ENCODE measurements at regions not wholly inside any gene's neighbourhood (a gene's known extent, or its start where the extent isn't known, plus 50 kb on each side); places are given as distances from the start of the nearest gene placed in this dataset.
"Not testable (repeated sequence)": the region's sequence is repeated elsewhere in the genome, so short reads cannot be mapped to it uniquely, and the experiment has no call there.

DNA sequence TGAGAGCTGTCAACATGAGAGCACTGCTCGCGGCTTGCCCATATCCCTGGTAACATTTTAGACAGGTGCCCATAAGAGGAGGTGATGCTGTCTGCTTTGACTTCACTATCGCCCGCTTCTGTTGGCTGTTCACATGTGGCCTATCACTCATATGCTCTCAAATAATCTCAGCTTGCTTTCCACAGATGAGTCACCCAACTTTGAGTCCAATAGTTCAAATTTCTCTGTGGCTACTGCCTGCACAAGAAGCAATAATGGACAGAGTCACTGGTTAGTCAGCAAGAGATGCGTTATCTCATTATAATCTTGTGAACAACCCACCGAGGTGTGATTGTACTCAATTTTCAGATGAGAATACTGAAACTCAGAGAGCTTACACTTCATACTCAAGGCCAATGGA, 1714.1 kb downstream of the LRRC4C start:
- intact Hi-C loops (cut with DNase I; ENCODE audit: low total_unique reads) = no loop called here
- DNase-seq (ENCODE audit: low spot score in 2 of 2) = no peak

DNA sequence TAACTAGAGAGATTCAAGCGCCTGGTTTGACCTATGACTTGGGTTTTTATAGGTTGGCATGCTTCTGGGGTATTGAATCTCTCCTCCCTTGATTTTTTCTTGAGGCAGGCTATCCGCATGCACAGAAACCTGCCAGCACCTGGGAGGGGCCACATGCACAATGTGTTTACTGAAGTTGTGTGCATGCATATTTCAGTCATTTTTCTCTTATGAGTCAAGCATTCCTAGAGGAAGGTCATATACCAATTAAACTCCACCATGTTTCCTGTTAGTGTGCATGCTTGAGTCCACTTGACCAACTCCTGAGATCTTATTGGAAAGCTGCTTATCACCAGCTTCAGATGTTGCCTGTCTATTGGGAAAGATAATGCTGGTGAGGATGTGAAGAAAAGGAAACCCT, 1718.4 kb downstream of the LRRC4C start:
- no peak overlapping the region for H3K4me3 ChIP-seq (ENCODE audit: low read depth, poor library complexity, severe bottlenecking)
- DNase-seq (ENCODE audit: low spot score in 2 of 2) = no peak
- intact Hi-C loops (cut with DNase I; ENCODE audit: low total_unique reads) = no loop called here
- 85 to 87% methylated on average over 2 of the region's 2 CpGs for WGBS, 2 donors
- TF ChIP-seq POLR2A (IDR thresholded peaks at IDR 0.05) (no peak), CTCF (IDR thresholded peaks at IDR 0.05) (no peak)

More for the DNA sequence above, 1714.1 kb downstream of the LRRC4C start:
- H3K4me3 ChIP-seq (ENCODE audit: low read depth, poor library complexity, severe bottlenecking) = no peak overlapping the region
- TF ChIP-seq POLR2A (IDR thresholded peaks at IDR 0.05) (no peak), CTCF (IDR thresholded peaks at IDR 0.05) (no peak)
- WGBS, 2 donors = 92 to 95% methylated on average over 6 of the region's 6 CpGs

- DNase-seq (ENCODE audit: low spot score in 2 of 2); H3K4me3 ChIP-seq (ENCODE audit: low read depth, poor library complexity, severe bottlenecking); intact Hi-C loops (cut with DNase I; ENCODE audit: low total_unique reads): not testable (repeated sequence)
- 54 to 67% methylated on average over 7 of the region's 7 CpGs for WGBS, 2 donors
Observed at GRCh38 chr11:39736351-39736750, 1723.1 kb downstream of the LRRC4C start.

- no peak overlapping the region for H3K4me3 ChIP-seq (ENCODE audit: low read depth, poor library complexity, severe bottlenecking)
- TF ChIP-seq CTCF (IDR thresholded peaks at IDR 0.05) (no peak), POLR2A (IDR thresholded peaks at IDR 0.05) (no peak)
- intact Hi-C loops (cut with DNase I; ENCODE audit: low total_unique reads) = no loop called here
- DNase-seq (ENCODE audit: low spot score in 2 of 2) = no peak
Observed at GRCh38 chr11:39732001-39732400, 1727.5 kb downstream of the LRRC4C start.

- DNase-seq (ENCODE audit: low spot score in 2 of 2) = no peak
- no peak overlapping the region for H3K4me3 ChIP-seq (ENCODE audit: low read depth, poor library complexity, severe bottlenecking)
- WGBS, 2 donors = 74 to 75% methylated on average over 3 of the region's 3 CpGs
- TF ChIP-seq POLR2A (IDR thresholded peaks at IDR 0.05) (no peak), CTCF (IDR thresholded peaks at IDR 0.05) (no peak)
- intact Hi-C loops (cut with DNase I; ENCODE audit: low total_unique reads) = no loop called here
Observed at GRCh38 chr11:39725081-39725480, 1734.4 kb downstream of the LRRC4C start.

DNA sequence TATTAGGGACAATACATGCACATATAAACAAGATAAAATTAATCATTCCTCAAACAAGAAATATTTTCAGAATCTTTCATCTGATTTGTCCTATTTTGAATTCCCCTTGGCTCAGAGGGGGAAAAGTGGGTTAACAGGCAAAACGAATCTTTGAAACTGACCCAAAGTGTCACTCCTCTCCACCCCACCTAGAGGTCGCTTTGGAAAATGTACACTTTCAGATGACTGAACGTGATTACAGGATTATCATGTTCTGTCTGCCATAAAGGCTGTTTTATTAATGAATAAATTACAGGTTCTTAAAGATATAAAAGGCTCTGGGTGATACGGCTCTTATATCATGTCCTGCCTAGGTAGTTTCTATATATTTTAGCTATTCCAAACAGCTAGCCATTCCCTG, 1735.0 kb downstream of the LRRC4C start:
- intact Hi-C loops (cut with DNase I; ENCODE audit: low total_unique reads) = no loop called here
- WGBS, 2 donors = 48 to 50% methylated on average over 4 of the region's 4 CpGs
- H3K4me3 ChIP-seq (ENCODE audit: low read depth, poor library complexity, severe bottlenecking) = no peak overlapping the region
- TF ChIP-seq POLR2A (IDR thresholded peaks at IDR 0.05) (no peak), CTCF (IDR thresholded peaks at IDR 0.05) (no peak)
- no peak for DNase-seq (ENCODE audit: low spot score in 2 of 2)

Measured in lower leg skin (tissue), 4 donors.